ENCODE measurements at regions not wholly inside any gene's neighbourhood (a gene's known extent, or its start where the extent isn't known, plus 50 kb on each side); places are given as distances from the start of the nearest gene placed in this dataset.

GRCh38 chr19:46944918-46945628 lies 74.6 kb upstream of the NPAS1 start:
- POLR2A ChIA-PET: interaction anchor here (0.6 kb wide), 1 partner anchor 61 kb away, joined by 3 read pairs; no protein-coding TSS in a partner anchor
- Histone ChIP-seq H3K36me3 (ENCODE audit: control insufficient read depth in 2 of 2, extremely low read depth in 1 of 2, insufficient read depth in 2 of 2, low read length in 2 of 2) (peaks cover 2% of the 10 kb centered on the region in 2 experiments), H3K27ac (ENCODE audit: insufficient read depth, low read depth, low read length) (no peak overlapping the region), H4K20me1 (replicated peaks; ENCODE audit: control insufficient read depth, extremely low read depth, insufficient read depth, low read length) (no peaks in the 10 kb centered on the region), H3K4me3 (replicated peaks in 1 of 3; ENCODE audit: insufficient read depth in 1 of 3, low read depth in 1 of 3, low read length in 3 of 3) (no peak overlapping the region), H3K27me3 (ENCODE audit: control insufficient read depth in 2 of 2, insufficient read depth in 2 of 2, low read length in 2 of 2) (no peaks in the 10 kb centered on the region), H3K4me1 (ENCODE audit: control insufficient read depth, extremely low read depth, insufficient read depth, low read length) (peaks cover 2% of the 10 kb centered on the region), H2AFZ (ENCODE audit: low read depth, low read length) (no peak overlapping the region), H3K9me1 (replicated peaks; ENCODE audit: control insufficient read depth, extremely low read depth, insufficient read depth, low read length) (no peaks in the 10 kb centered on the region), H3K9me3 (replicated peaks; ENCODE audit: control insufficient read depth, insufficient read depth, low read length) (no peaks in the 10 kb centered on the region), H3K4me2 (ENCODE audit: insufficient read depth, low read length) (no peak overlapping the region), H3K9ac (replicated peaks; ENCODE audit: extremely low read depth, insufficient read depth, low read length) (no peak overlapping the region), H3K79me2 (ENCODE audit: control insufficient read depth, insufficient read depth, low read length) (peaks cover 5% of the 10 kb centered on the region)
- DNase-seq (ENCODE audit: low read depth, low spot score) (peak; percentile 54), FAIRE-seq (no peak)
- TF ChIP-seq POLR2A (IDR thresholded peaks at IDR 0.05; ENCODE audit: low read depth, low read length): no peak
- no peak for TF ChIP-seq POLR2AphosphoS5 (IDR thresholded peaks at IDR 0.05; ENCODE audit: insufficient read depth, low read depth, low read length)
- TF ChIP-seq GATA2 (IDR thresholded peaks at IDR 0.05; ENCODE audit: insufficient read depth, insufficient read length, low read depth, low read length): no peak
- no peak for TF ChIP-seq EZH2 (IDR thresholded peaks at IDR 0.05; ENCODE audit: borderline replicate concordance, low read depth, low read length, severe bottlenecking)
- no peak for TF ChIP-seq MAX (IDR thresholded peaks at IDR 0.05; ENCODE audit: insufficient read depth, insufficient read length)
- no peak for TF ChIP-seq JUN (IDR thresholded peaks at IDR 0.05; ENCODE audit: borderline replicate concordance, insufficient read depth, insufficient read length, low read depth)
- TF ChIP-seq FOS (IDR thresholded peaks at IDR 0.05; ENCODE audit: borderline replicate concordance, insufficient read depth, low read length): no peak
- no peak for TF ChIP-seq MYC (IDR thresholded peaks at IDR 0.05; ENCODE audit: low read depth, low read length)
- TF ChIP-seq, protein P1, sequence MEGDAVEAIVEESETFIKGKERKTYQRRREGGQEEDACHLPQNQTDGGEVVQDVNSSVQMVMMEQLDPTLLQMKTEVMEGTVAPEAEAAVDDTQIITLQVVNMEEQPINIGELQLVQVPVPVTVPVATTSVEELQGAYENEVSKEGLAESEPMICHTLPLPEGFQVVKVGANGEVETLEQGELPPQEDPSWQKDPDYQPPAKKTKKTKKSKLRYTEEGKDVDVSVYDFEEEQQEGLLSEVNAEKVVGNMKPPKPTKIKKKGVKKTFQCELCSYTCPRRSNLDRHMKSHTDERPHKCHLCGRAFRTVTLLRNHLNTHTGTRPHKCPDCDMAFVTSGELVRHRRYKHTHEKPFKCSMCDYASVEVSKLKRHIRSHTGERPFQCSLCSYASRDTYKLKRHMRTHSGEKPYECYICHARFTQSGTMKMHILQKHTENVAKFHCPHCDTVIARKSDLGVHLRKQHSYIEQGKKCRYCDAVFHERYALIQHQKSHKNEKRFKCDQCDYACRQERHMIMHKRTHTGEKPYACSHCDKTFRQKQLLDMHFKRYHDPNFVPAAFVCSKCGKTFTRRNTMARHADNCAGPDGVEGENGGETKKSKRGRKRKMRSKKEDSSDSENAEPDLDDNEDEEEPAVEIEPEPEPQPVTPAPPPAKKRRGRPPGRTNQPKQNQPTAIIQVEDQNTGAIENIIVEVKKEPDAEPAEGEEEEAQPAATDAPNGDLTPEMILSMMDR (IDR thresholded peaks at IDR 0.05; ENCODE audit: extremely low read depth in 1 of 2, insufficient read depth in 1 of 2, low read depth in 1 of 2, low read length in 2 of 2): no peak
- intact Hi-C loops (cut with micrococcal nuclease) (no loop called here), dilution Hi-C loops (cut with MboI; ENCODE audit: extremely low pct_ligation_motif_present, low sequenced_read_pairs) (no loop called here)
- no TSS peak for BruUV-seq (replicated peaks)
- CTCF ChIA-PET: interaction anchor here (0.7 to 3.3 kb wide), 11 partner anchors 11 to 89 kb away, joined by 3 to 14 read pairs (median 3); no protein-coding TSS in a partner anchor
